ENCODE measurements at regions not wholly inside any gene's neighbourhood (a gene's known extent, or its start where the extent isn't known, plus 50 kb on each side); places are given as distances from the start of the nearest gene placed in this dataset.
"Not testable (repeated sequence)": the region's sequence is repeated elsewhere in the genome, so short reads cannot be mapped to it uniquely, and the experiment has no call there.

- Histone ChIP-seq H3K79me2 (no peaks in the 10 kb centered on the region), H4K20me1 (ENCODE audit: insufficient read depth, poor library complexity, severe bottlenecking) (no peaks in the 10 kb centered on the region), H3K4me1 (ENCODE audit: insufficient read depth) (no peaks in the 10 kb centered on the region), H3K36me3 (replicated peaks; ENCODE audit: insufficient read depth, low read depth) (no peaks in the 10 kb centered on the region), H3K4me3 (no peak overlapping the region), H3K9me3 (ENCODE audit: low read depth) (no peaks in the 10 kb centered on the region), H2AFZ (no peak overlapping the region), H3K27me3 (no peaks in the 10 kb centered on the region), H3K9me2 (replicated peaks; ENCODE audit: insufficient read depth) (no peaks in the 10 kb centered on the region), H3K4me2 (no peak overlapping the region), H3K27ac (no peak overlapping the region)
- TF ChIP-seq EZH2 (IDR thresholded peaks at IDR 0.05; ENCODE audit: borderline replicate concordance) (no peak), CTCF (IDR thresholded peaks at IDR 0.05; ENCODE audit: poor library complexity) (no peak), EZH2phosphoT487 (IDR thresholded peaks at IDR 0.05; ENCODE audit: low read depth, severe bottlenecking, unreplicated experiment) (no peak)
- no peak for DNase-seq (ENCODE audit: low spot score)
- 72% methylated on average over 3 of the region's 3 CpGs for WGBS (ENCODE audit: low lambda C conversion rate, missing lambda C conversion rate)
Observed at GRCh38 chr10:4397337-4397736, 428.7 kb upstream of the AKR1E2 start.

GRCh38 chr10:4396401-4397283, 429.4 kb upstream of the AKR1E2 start:
- Histone ChIP-seq H3K27ac (no peak overlapping the region), H4K20me1 (ENCODE audit: insufficient read depth, poor library complexity, severe bottlenecking) (no peaks in the 10 kb centered on the region), H3K9me3 (ENCODE audit: low read depth) (no peaks in the 10 kb centered on the region), H3K79me2 (no peaks in the 10 kb centered on the region), H2AFZ (no peak overlapping the region), H3K4me2 (no peak overlapping the region), H3K36me3 (replicated peaks; ENCODE audit: insufficient read depth, low read depth) (no peaks in the 10 kb centered on the region), H3K4me1 (ENCODE audit: insufficient read depth) (no peaks in the 10 kb centered on the region), H3K27me3 (no peaks in the 10 kb centered on the region), H3K9me2 (replicated peaks; ENCODE audit: insufficient read depth) (no peaks in the 10 kb centered on the region), H3K4me3 (no peak overlapping the region)
- WGBS (ENCODE audit: low lambda C conversion rate, missing lambda C conversion rate), result 87% methylated on average over 9 of the region's 9 CpGs
- peak; percentile 7 for DNase-seq (ENCODE audit: low spot score)
- TF ChIP-seq CTCF (IDR thresholded peaks at IDR 0.05; ENCODE audit: poor library complexity) (no peak), EZH2phosphoT487 (IDR thresholded peaks at IDR 0.05; ENCODE audit: low read depth, severe bottlenecking, unreplicated experiment) (no peak), EZH2 (IDR thresholded peaks at IDR 0.05; ENCODE audit: borderline replicate concordance) (no peak)

- Histone ChIP-seq H2AFZ (no peak overlapping the region), H3K9me3 (ENCODE audit: low read depth) (no peaks in the 10 kb centered on the region), H3K4me2 (no peak overlapping the region), H3K27ac (no peak overlapping the region), H3K36me3 (replicated peaks; ENCODE audit: insufficient read depth, low read depth) (no peaks in the 10 kb centered on the region), H3K4me1 (ENCODE audit: insufficient read depth) (no peaks in the 10 kb centered on the region), H3K27me3 (no peaks in the 10 kb centered on the region), H3K79me2 (no peaks in the 10 kb centered on the region), H4K20me1 (ENCODE audit: insufficient read depth, poor library complexity, severe bottlenecking) (no peaks in the 10 kb centered on the region), H3K9me2 (replicated peaks; ENCODE audit: insufficient read depth) (no peaks in the 10 kb centered on the region), H3K4me3 (no peak overlapping the region)
- no peak for DNase-seq (ENCODE audit: low spot score)
- TF ChIP-seq EZH2 (IDR thresholded peaks at IDR 0.05; ENCODE audit: borderline replicate concordance) (no peak), CTCF (IDR thresholded peaks at IDR 0.05; ENCODE audit: poor library complexity) (no peak), EZH2phosphoT487 (IDR thresholded peaks at IDR 0.05; ENCODE audit: low read depth, severe bottlenecking, unreplicated experiment) (no peak)
- WGBS (ENCODE audit: low lambda C conversion rate, missing lambda C conversion rate), result 81% methylated on average over 6 of the region's 6 CpGs
Observed at GRCh38 chr10:4395731-4396130, 430.3 kb upstream of the AKR1E2 start.

GRCh38 chr10:4394455-4394854, 431.6 kb upstream of the AKR1E2 start:
- not testable (repeated sequence) for H4K20me1 ChIP-seq (ENCODE audit: insufficient read depth, poor library complexity, severe bottlenecking); H3K9me3 ChIP-seq (ENCODE audit: low read depth); H3K27me3 ChIP-seq; H3K4me3 ChIP-seq; H3K4me2 ChIP-seq; DNase-seq (ENCODE audit: low spot score); H3K79me2 ChIP-seq; H3K4me1 ChIP-seq (ENCODE audit: insufficient read depth); H3K27ac ChIP-seq; H2AFZ ChIP-seq; H3K9me2 ChIP-seq (replicated peaks; ENCODE audit: insufficient read depth); H3K36me3 ChIP-seq (replicated peaks; ENCODE audit: insufficient read depth, low read depth)
- 63% methylated on average over 3 of the region's 3 CpGs for WGBS (ENCODE audit: low lambda C conversion rate, missing lambda C conversion rate)
